ENCODE measurements at regions not wholly inside any gene's neighbourhood (a gene's known extent, or its start where the extent isn't known, plus 50 kb on each side); places are given as distances from the start of the nearest gene placed in this dataset.

DNA sequence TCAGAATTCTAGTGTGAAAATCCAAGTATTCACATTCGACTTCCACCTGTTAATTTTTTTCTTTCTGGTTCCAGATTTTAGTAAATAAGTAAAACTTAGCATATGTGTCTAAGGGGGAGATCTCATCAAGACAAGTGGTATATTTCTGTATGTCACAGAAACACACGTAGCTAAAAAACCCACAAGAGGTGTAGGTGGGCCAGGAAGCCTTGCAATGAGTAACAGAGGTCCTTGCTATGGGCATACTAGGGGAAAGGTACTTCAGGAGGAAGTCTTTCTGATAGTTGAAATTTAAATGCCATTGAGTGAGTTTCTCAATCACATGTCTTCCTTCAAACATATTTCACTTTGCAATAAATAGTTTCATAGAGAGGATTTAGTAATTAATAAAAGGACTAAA lies 315.8 kb downstream of the MID1IP1 start:
- Histone ChIP-seq H3K4me2 (ENCODE audit: low read depth, low read length, poor library complexity, severe bottlenecking) (no peak overlapping the region), H3F3A (ENCODE audit: insufficient read depth) (no peaks in the 10 kb centered on the region), H3K9ac (ENCODE audit: low read length) (no peak overlapping the region), H3K9me2 (replicated peaks; ENCODE audit: insufficient read depth, low read length) (no peaks in the 10 kb centered on the region), H2AFZ (ENCODE audit: low read depth, low read length, severe bottlenecking) (no peak overlapping the region), H3K4me3 (ENCODE audit: insufficient read depth, low read length, poor library complexity, severe bottlenecking) (no peak overlapping the region), H3K9me3 (ENCODE audit: insufficient read depth, low read length) (no peaks in the 10 kb centered on the region), H3K79me2 (ENCODE audit: insufficient read depth, low read length) (no peaks in the 10 kb centered on the region), H3K27ac (ENCODE audit: low read depth, low read length) (no peak overlapping the region), H4K20me1 (ENCODE audit: low read depth, low read length) (no peaks in the 10 kb centered on the region), H3K36me3 (ENCODE audit: low read length) (no peaks in the 10 kb centered on the region), H3K27me3 (ENCODE audit: low read length) (no peaks in the 10 kb centered on the region)
- TF ChIP-seq EZH2phosphoT487 (conservative IDR thresholded peaks at IDR 0.05; ENCODE audit: low read length) = no peak
- TF ChIP-seq, protein P1, sequence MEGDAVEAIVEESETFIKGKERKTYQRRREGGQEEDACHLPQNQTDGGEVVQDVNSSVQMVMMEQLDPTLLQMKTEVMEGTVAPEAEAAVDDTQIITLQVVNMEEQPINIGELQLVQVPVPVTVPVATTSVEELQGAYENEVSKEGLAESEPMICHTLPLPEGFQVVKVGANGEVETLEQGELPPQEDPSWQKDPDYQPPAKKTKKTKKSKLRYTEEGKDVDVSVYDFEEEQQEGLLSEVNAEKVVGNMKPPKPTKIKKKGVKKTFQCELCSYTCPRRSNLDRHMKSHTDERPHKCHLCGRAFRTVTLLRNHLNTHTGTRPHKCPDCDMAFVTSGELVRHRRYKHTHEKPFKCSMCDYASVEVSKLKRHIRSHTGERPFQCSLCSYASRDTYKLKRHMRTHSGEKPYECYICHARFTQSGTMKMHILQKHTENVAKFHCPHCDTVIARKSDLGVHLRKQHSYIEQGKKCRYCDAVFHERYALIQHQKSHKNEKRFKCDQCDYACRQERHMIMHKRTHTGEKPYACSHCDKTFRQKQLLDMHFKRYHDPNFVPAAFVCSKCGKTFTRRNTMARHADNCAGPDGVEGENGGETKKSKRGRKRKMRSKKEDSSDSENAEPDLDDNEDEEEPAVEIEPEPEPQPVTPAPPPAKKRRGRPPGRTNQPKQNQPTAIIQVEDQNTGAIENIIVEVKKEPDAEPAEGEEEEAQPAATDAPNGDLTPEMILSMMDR (IDR thresholded peaks at IDR 0.05; ENCODE audit: insufficient read depth, low read length, poor library complexity, severe bottlenecking) = no peak

DNA sequence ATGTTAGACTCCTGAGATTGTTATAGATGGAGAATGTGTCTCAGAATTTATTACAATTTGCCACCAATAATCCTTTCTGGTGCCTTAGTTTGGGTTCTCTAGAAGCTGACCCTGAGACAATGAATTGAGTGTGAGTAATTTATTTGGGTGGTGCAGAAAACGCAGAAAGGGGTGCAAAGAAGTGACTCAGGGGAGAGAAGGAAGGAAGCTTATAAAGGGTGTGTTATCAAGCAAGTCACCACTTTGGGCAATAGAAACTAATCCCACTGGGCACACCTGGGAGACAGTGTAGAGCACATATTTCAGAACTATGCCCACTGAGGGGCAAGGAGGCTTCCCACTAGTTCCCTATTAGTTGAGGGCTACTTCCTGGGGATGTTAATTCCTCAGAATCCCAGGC lies 320.6 kb downstream of the MID1IP1 start:
- Histone ChIP-seq H3K4me2 (ENCODE audit: low read depth, low read length, poor library complexity, severe bottlenecking) (no peak overlapping the region), H4K20me1 (ENCODE audit: low read depth, low read length) (no peaks in the 10 kb centered on the region), H3K9me2 (replicated peaks; ENCODE audit: insufficient read depth, low read length) (no peaks in the 10 kb centered on the region), H3K36me3 (ENCODE audit: low read length) (no peaks in the 10 kb centered on the region), H2AFZ (ENCODE audit: low read depth, low read length, severe bottlenecking) (no peak overlapping the region), H3K9me3 (ENCODE audit: insufficient read depth, low read length) (no peaks in the 10 kb centered on the region), H3K79me2 (ENCODE audit: insufficient read depth, low read length) (no peaks in the 10 kb centered on the region), H3K4me3 (ENCODE audit: insufficient read depth, low read length, poor library complexity, severe bottlenecking) (no peak overlapping the region), H3K9ac (ENCODE audit: low read length) (no peak overlapping the region), H3K27ac (ENCODE audit: low read depth, low read length) (no peak overlapping the region), H3F3A (ENCODE audit: insufficient read depth) (no peaks in the 10 kb centered on the region), H3K27me3 (ENCODE audit: low read length) (no peaks in the 10 kb centered on the region)
- TF ChIP-seq EZH2phosphoT487 (conservative IDR thresholded peaks at IDR 0.05; ENCODE audit: low read length) = no peak
- TF ChIP-seq, protein P1 (IDR thresholded peaks at IDR 0.05; ENCODE audit: insufficient read depth, low read length, poor library complexity, severe bottlenecking) = no peak

DNA sequence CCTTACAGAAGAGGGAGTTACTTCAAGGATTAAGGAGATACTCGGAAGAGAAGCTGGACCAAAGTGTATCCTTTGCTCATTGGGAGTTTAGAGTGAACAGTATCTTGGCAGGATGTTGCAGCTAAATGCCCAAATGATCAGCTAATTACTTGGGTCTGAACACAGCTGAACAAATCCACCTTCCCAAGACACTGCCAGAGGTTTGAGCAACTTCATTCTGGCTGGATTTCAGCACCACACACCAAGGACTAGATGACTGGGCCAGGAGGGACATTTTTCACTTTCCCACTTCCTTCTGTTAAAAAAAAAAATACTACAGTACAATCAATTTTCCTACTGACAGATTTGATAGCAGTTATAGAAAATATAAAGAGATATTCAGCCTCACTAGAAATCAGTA lies 324.6 kb downstream of the MID1IP1 start:
- H2AFZ ChIP-seq (ENCODE audit: low read depth, low read length, severe bottlenecking) = no peak overlapping the region
- TF ChIP-seq EZH2phosphoT487 (conservative IDR thresholded peaks at IDR 0.05; ENCODE audit: low read length) = no peak
- TF ChIP-seq, protein P1 (IDR thresholded peaks at IDR 0.05; ENCODE audit: insufficient read depth, low read length, poor library complexity, severe bottlenecking) = no peak
- no peaks in the 10 kb centered on the region for H3K36me3 ChIP-seq (ENCODE audit: low read length)
- H3K4me2 ChIP-seq (ENCODE audit: low read depth, low read length, poor library complexity, severe bottlenecking) = no peak overlapping the region
- no peaks in the 10 kb centered on the region for H3F3A ChIP-seq (ENCODE audit: insufficient read depth)
- no peaks in the 10 kb centered on the region for H3K79me2 ChIP-seq (ENCODE audit: insufficient read depth, low read length)
- no peak overlapping the region for H3K9ac ChIP-seq (ENCODE audit: low read length)
- H4K20me1 ChIP-seq (ENCODE audit: low read depth, low read length) = no peaks in the 10 kb centered on the region
- no peaks in the 10 kb centered on the region for H3K9me3 ChIP-seq (ENCODE audit: insufficient read depth, low read length)
- no peaks in the 10 kb centered on the region for H3K9me2 ChIP-seq (replicated peaks; ENCODE audit: insufficient read depth, low read length)
- no peak overlapping the region for H3K27ac ChIP-seq (ENCODE audit: low read depth, low read length)
- no peaks in the 10 kb centered on the region for H3K27me3 ChIP-seq (ENCODE audit: low read length)
- no peak overlapping the region for H3K4me3 ChIP-seq (ENCODE audit: insufficient read depth, low read length, poor library complexity, severe bottlenecking)
